HG02885 (cell line): ENCODE measurements at regions not wholly inside any gene's neighbourhood (a gene's known extent, or its start where the extent isn't known, plus 50 kb on each side); places are given as distances from the start of the nearest gene placed in this dataset.
"Not testable (repeated sequence)": the region's sequence is repeated elsewhere in the genome, so short reads cannot be mapped to it uniquely, and the experiment has no call there.

Experiments
- ATAC-seq: cut with Tn5 transposase; IDR thresholded peaks from one replicate; pipeline ENCODE4 v1.9.1; 2021; ENCODE audit warnings: mild to moderate bottlenecking; ENCODE audit not compliant: unreplicated experiment, poor library complexity

DNA sequence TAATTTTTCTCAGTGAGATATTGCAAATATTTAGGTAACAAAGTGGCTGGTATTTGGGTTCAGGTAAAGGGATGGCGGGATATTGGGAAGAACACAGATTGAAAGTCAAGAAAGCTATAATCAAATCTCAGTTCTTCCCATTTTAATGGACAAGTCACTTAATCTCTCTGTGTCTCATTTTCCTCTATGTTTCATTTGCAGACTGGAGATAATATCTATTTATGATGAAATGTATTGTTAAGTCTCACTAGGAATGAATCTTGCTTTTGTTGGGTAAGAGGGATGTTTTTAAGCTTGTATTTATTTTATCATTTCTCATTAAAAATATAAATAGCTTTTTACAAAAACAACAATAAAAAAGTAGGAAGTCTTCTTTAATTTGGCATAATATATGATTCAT is 175.4 kb downstream of the ISL1 start:
- ATAC-seq, result no peak

- ATAC-seq, result no peak
Measured at GRCh38 chr5:51559339-51559738, 176.1 kb downstream of the ISL1 start.

DNA sequence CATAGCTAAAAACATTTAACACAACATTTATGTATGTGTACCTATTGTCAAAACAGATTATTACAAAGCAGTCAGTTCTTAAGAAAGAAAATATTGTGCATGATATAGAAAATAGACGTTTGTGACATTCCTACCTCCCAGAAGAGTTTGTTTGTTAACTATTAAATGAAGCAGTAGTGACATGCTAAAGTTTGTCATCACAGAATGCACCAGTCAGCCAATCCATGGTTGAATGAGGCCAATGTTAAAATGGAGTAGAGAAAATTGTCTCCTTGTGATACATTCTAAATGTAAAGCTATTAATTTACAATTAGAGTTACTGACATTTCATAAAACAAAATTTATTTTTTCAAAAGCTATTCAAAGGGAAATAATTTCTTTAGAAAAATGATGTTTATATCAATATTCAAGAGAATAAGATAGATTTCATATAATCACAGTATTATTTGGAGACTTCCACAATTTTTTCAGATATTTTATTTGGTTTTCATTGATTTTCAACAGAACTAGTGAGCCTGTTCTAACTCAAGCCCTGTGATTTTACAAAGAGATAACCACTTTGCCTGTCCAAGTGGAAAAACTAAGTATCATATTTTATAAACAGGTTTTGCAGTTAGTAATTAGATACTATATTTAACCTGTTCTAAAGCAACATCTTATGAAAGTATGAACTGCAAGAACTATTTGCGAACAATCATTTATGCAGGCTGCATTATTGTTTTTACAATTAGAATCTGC is 176.8 kb downstream of the ISL1 start:
- ATAC-seq, result no peak

- no peak for ATAC-seq
Measured at GRCh38 chr5:51566953-51567352, 183.7 kb downstream of the ISL1 start.

DNA sequence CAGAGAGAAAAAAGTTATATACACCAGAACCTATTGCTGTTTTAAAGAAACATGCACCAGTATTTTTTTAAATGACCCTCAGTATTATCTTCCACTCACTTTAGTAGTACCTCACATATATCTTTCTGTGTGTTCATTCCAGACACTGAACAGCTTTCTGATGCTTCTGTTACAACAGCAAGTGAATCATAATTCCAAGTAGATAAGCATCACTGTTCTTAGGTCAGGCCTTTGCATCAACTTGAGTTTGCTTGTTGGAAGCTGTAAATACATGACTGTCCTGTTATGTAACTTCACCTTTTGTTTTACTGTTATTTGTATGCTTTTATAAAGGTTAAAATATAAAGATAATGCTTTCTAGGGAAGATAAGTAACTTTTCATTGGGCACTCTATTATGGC is 184.4 kb downstream of the ISL1 start:
- ATAC-seq, result no peak

DNA sequence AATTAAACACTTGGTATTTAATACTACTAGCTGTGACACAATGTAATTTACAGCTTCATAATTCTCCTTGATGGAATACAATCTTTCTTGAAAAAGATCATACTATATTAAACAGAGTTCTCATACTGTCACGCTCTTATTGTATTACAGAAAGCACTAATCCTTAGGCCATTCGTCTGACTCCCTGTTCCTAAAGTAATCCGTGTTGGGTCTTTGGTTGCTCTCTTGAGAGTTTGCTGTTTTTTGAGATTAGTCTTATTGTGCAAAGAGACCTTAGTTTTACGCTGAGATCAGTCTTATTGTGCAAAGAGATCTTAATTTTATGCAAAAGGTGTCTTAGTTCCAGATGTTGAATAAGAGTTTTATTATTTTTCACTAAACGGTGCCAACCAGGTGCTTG is 190.6 kb downstream of the ISL1 start:
- ATAC-seq, result no peak

DNA sequence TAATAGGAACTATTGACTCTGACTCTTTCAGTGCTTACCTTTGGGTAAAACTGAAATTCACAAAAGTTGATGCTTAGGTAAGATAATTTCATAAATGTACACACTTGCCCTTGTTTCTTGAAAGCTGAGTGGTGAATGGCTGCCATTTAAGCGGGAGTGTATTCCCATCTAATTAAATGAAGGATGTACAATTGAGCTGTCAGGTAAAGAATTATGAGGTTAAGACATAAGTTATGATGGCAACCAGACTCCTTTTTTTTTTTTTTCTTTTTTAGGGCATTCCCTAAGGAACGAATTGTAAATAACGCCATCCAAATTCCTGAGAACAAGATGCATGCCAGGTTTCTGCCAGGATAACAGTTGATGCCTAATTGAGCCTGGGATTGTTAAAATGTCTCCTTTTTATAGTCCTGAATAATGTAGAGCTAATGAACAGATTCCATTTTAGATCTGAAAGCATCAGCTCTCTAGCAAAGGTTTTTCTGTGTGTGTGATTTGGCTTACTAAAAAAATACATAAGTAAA is 199.7 kb downstream of the ISL1 start:
- ATAC-seq, result no peak

- ATAC-seq, result no peak
Measured at GRCh38 chr5:51598026-51598425, 214.8 kb downstream of the ISL1 start.

- ATAC-seq, result no peak
Measured at GRCh38 chr5:51599587-51599986, 216.3 kb downstream of the ISL1 start.

DNA sequence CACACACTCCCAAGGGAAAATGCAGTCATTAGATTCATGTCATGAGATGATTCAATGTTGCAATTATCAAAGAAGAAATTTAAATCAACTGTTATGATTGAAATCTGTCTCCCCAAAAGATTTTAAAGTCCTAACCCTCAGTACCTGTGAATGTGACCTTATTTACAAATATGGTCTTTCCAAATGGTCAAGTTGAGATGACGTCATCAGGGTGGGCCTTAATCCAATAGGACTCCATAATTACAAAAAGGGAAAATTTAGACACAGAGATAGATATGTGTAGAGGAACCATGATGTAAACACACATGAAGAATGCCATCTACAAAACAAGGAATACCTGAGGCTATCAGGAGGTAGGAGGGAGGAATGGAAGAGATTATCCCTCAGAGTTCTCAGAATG is 221.1 kb downstream of the ISL1 start:
- ATAC-seq, result no peak

DNA sequence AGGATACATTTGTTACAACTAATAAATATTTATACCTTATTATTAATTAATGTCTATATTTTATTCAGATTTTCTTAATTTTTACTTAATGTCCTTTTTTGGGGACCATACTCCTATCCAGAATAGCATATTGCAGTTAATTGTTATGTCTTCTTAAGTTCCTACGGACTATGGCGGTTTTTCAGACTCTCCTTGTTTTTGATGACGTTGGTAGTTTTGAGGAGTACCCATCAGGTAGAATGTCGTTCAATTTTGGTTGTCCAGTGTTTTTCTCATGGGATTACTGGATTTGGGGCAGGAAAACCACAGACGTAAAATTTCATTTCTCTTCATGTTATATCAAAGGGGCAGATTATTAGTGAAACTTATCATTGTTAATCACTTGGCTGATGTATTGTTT is 223.7 kb downstream of the ISL1 start:
- no peak for ATAC-seq

GRCh38 chr5:51618234-51618633 is 235.0 kb downstream of the ISL1 start:
- no peak for ATAC-seq

DNA sequence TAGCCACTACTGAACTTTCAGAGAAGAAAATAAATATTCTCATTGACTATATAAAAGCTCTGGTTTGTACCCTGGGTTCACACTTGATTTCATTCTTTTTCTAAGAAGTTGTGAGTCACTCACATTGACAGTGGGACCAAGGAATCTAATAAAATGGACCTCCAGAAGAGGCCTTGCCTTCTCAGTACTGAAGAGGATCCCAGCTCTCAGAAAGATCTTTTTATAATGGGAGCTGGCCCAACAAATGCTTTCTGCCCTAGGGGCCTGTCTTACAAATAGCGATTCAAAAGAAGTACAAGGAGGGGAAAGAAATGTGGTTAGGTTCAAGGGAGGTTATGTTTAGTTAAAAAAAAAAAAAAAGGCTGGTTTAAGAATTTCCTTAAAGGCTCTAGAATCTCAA is 237.9 kb downstream of the ISL1 start:
- ATAC-seq, result no peak

GRCh38 chr5:51622161-51622790 is 239.0 kb downstream of the ISL1 start:
- no peak for ATAC-seq

- ATAC-seq, result no peak
Measured at GRCh38 chr5:51625224-51625968, 242.1 kb downstream of the ISL1 start.

- ATAC-seq, result no peak
Measured at GRCh38 chr5:51632027-51632426, 248.8 kb downstream of the ISL1 start.

DNA sequence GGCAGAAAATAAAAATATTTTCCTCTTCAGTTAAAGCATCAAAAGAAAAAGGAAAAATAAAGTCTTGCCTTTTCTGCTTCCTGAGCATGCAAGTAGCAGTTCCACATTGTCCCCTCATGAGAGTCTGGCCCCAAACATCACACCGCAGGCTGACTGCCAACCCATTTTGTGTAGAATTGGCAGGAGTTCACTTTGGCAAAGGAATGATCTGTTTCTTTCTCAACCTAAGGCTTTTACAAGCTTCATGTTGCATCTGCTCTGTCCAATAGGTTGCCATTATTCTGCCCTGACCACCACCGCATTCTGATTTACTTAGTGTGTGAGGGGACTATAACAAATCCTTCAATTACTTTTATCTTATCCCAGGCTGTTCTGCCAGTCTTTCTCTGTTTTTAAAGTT is 249.5 kb downstream of the ISL1 start:
- no peak for ATAC-seq

- not testable (repeated sequence) for ATAC-seq
Measured at GRCh38 chr5:51636973-51637372, 253.7 kb downstream of the ISL1 start.

DNA sequence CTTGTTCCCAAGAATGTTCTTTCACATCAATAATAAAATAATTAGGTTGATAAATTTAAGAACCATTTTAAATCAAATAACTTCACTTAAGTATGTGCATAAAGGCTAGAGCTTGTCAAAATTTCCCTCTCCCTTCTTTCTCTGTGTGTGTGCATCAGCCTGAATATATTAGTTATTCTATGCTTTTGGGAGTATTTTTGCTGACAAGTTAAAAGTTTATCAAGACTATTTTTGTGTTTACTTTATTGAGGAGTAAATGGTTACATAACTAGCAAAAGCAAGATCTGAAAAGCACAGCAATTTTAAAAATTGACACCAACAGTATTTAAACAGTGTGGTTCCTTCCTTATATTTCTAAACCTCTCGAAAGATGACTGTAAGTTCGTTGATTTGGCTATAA is 261.7 kb downstream of the ISL1 start:
- ATAC-seq, result no peak

DNA sequence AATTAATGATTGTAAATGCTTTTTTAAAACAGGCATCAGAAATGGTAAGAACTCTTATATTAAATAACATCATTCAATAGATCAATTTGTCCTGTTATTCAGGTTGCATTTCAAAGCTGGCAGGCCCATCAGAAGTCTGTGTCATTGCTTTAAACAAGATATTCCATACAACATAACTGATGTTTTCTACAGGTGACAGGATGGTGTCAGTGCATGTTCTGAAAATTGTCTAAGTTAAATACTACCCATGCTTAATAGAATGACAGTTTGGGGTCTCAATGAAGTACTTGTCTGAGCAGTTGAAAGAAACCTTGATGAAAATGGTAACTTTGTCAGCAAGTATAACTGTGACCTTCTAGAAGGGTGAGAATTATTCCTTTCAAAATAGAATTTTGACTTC is 263.2 kb downstream of the ISL1 start:
- no peak for ATAC-seq

DNA sequence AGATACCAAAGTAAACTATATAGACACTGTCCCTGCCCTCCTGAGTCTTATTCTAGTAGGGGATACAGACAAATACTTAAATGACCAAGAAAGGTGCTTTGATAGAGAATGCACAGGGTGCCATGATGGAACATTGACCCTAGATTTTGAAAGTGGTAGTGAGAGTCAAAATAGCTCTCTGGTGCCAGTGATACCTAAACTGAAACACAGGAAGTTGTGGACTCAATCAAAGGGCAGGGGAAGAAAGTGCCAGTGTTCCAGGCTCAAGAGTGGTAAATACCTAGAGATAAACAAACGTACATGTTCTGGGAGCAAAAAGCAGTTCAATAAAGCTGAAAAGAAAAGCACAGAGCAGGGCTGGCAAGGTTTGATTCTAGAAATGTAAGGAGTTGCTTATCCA is 267.6 kb downstream of the ISL1 start:
- no peak for ATAC-seq
